Gastrocnemius medialis (tissue), 4 donors: ENCODE measurements at regions not wholly inside any gene's neighbourhood (a gene's known extent, or its start where the extent isn't known, plus 50 kb on each side); places are given as distances from the start of the nearest gene placed in this dataset.

Experiments
- POLR2A ChIP-seq, 2 donors: fragments of 450-650 bp; IDR thresholded peaks; one replicate each; pipeline ENCODE4 v1.6.1; 2017; ENCODE audit warnings: antibody characterized with exemption in 2 of 2, mild to moderate bottlenecking in 2 of 2, moderate library complexity in 2 of 2
- TF ChIP-seq, protein P1 (sequence below), 5 experiments: fragments of 450-650 bp in 3 of 5; fragments of 200-600 bp in 2 of 5; sonication (generic) in 2 of 5; IDR thresholded peaks in 4 of 5; conservative IDR thresholded peaks in 1 of 5; 1 replicate in 4 of 5; 2 replicates in 1 of 5; pipeline ENCODE4 v1.5.1; 2016 to 2019; ENCODE audit warnings: antibody characterized with exemption in 5 of 5, mild to moderate bottlenecking in 3 of 5, moderate library complexity in 3 of 5

GRCh38 chr5:162484986-162485385 is 417.4 kb downstream of the GABRG2 start:
- no peak for TF ChIP-seq POLR2A (IDR thresholded peaks at IDR 0.05)
- TF ChIP-seq, protein P1, sequence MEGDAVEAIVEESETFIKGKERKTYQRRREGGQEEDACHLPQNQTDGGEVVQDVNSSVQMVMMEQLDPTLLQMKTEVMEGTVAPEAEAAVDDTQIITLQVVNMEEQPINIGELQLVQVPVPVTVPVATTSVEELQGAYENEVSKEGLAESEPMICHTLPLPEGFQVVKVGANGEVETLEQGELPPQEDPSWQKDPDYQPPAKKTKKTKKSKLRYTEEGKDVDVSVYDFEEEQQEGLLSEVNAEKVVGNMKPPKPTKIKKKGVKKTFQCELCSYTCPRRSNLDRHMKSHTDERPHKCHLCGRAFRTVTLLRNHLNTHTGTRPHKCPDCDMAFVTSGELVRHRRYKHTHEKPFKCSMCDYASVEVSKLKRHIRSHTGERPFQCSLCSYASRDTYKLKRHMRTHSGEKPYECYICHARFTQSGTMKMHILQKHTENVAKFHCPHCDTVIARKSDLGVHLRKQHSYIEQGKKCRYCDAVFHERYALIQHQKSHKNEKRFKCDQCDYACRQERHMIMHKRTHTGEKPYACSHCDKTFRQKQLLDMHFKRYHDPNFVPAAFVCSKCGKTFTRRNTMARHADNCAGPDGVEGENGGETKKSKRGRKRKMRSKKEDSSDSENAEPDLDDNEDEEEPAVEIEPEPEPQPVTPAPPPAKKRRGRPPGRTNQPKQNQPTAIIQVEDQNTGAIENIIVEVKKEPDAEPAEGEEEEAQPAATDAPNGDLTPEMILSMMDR (IDR thresholded peaks at IDR 0.05 in 4 of 5, conservative IDR thresholded peaks at IDR 0.05 in 1 of 5) = no peak
